GM12878 (cell line): ENCODE measurements at regions not wholly inside any gene's neighbourhood (a gene's known extent, or its start where the extent isn't known, plus 50 kb on each side); places are given as distances from the start of the nearest gene placed in this dataset.

Source experiments
- CTCF ChIP-seq, 3 experiments: IDR thresholded peaks in 2 of 3; conservative IDR thresholded peaks in 1 of 3; 2 replicates each; pipeline ENCODE4 v1.5.1; 2011; ENCODE audit warnings: low read depth in 3 of 3, low read length in 3 of 3, mild to moderate bottlenecking in 3 of 3, control low read depth in 2 of 3, moderate library complexity in 2 of 3, inconsistent platforms in 1 of 3, mixed read lengths in 1 of 3; ENCODE audit not compliant: control insufficient read depth in 2 of 3, insufficient read depth in 1 of 3; ENCODE audit errors: extremely low read depth in 1 of 3
- ELK1 ChIP-seq: IDR thresholded peaks from 2 replicates; pipeline ENCODE4 v1.6.1; 2012; ENCODE audit warnings: low read depth, low read length, improper control_type of control experiment
- HCFC1 ChIP-seq: fragments of 150-350 bp; IDR thresholded peaks from 2 replicates; pipeline ENCODE4 v1.6.1; 2014; ENCODE audit warnings: low read length
- IKZF1 ChIP-seq: fragments of 450-650 bp; conservative IDR thresholded peaks from 2 replicates; pipeline ENCODE4 v1.6.1; 2017; ENCODE audit warnings: antibody characterized with exemption, mild to moderate bottlenecking
- MTA3 ChIP-seq: IDR thresholded peaks from 2 replicates; pipeline ENCODE4 v1.6.1; 2012; ENCODE audit warnings: low read length, inconsistent platforms, borderline replicate concordance
- SP1 ChIP-seq: IDR thresholded peaks from one replicate; pipeline ENCODE4 v1.6.1; 2011; ENCODE audit warnings: low read depth, low read length
- TCF3 ChIP-seq: IDR thresholded peaks from 2 replicates; pipeline ENCODE4 v1.6.1; 2012; ENCODE audit warnings: low read depth, mild to moderate bottlenecking, low read length, borderline replicate concordance; ENCODE audit not compliant: insufficient read depth
- TCF7 ChIP-seq: IDR thresholded peaks from 2 replicates; pipeline ENCODE4 v1.6.1; 2014; ENCODE audit warnings: antibody characterized with exemption, borderline replicate concordance

GRCh38 chr10:84907461-84908009, 579.1 kb downstream of the CCSER2 start:
- no peak for TF ChIP-seq ELK1
- no peak for TF ChIP-seq MTA3
- TF ChIP-seq CTCF (IDR thresholded peaks at IDR 0.05 in 2 of 3, conservative IDR thresholded peaks at IDR 0.05 in 1 of 3; ENCODE audit: control insufficient read depth in 2 of 3, extremely low read depth in 1 of 3, insufficient read depth in 1 of 3, low read depth in 3 of 3, low read length in 3 of 3) = no peak
- no peak for TF ChIP-seq HCFC1
- no peak for TF ChIP-seq IKZF1
- TF ChIP-seq SP1 = no peak
- no peak for TF ChIP-seq TCF7
- TF ChIP-seq TCF3 = no peak
